Uterus (tissue), 2 donors: ENCODE measurements at regions not wholly inside any gene's neighbourhood (a gene's known extent, or its start where the extent isn't known, plus 50 kb on each side); places are given as distances from the start of the nearest gene placed in this dataset.

ENCODE experiments used
- POLR2A ChIP-seq, 2 donors: fragments of 450-650 bp; IDR thresholded peaks; one replicate each; pipeline ENCODE4 v1.6.1; 2016; ENCODE audit warnings: antibody characterized with exemption in 2 of 2, mild to moderate bottlenecking in 1 of 2, moderate library complexity in 1 of 2
- TF ChIP-seq, protein P1 (sequence below), 4 experiments: fragments of 200-600 bp in 2 of 4; fragments of 450-650 bp in 2 of 4; sonication (generic) in 2 of 4; IDR thresholded peaks; one replicate each; pipeline ENCODE4 v1.5.1; 2016 to 2019; ENCODE audit warnings: antibody characterized with exemption in 4 of 4, mild to moderate bottlenecking in 2 of 4, moderate library complexity in 1 of 4

DNA sequence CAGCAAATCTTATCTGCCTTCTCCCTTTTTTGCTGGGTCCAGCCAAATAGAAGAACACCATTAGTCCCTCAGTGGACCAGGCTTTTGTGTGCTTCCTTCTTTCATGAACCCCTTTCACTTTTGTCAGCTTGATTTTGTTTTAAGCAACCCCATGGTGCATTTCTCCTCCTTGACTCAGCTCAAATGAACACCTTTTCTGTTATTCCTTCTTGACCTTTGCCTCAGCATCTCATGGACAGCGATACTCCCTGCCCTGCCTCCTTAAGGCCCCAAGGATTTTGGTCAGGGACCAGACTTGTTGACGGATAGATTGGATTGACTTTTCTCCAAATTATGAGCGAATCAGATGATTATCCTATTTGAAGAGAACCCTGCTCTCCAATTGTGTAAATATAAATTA is 356.6 kb upstream of the USP24 start:
- TF ChIP-seq POLR2A (IDR thresholded peaks at IDR 0.05) = no peak
- TF ChIP-seq, protein P1, sequence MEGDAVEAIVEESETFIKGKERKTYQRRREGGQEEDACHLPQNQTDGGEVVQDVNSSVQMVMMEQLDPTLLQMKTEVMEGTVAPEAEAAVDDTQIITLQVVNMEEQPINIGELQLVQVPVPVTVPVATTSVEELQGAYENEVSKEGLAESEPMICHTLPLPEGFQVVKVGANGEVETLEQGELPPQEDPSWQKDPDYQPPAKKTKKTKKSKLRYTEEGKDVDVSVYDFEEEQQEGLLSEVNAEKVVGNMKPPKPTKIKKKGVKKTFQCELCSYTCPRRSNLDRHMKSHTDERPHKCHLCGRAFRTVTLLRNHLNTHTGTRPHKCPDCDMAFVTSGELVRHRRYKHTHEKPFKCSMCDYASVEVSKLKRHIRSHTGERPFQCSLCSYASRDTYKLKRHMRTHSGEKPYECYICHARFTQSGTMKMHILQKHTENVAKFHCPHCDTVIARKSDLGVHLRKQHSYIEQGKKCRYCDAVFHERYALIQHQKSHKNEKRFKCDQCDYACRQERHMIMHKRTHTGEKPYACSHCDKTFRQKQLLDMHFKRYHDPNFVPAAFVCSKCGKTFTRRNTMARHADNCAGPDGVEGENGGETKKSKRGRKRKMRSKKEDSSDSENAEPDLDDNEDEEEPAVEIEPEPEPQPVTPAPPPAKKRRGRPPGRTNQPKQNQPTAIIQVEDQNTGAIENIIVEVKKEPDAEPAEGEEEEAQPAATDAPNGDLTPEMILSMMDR (IDR thresholded peaks at IDR 0.05) = no peak
